HG03095 (cell line): ENCODE measurements at regions not wholly inside any gene's neighbourhood (a gene's known extent, or its start where the extent isn't known, plus 50 kb on each side); places are given as distances from the start of the nearest gene placed in this dataset.
"Not testable (repeated sequence)": the region's sequence is repeated elsewhere in the genome, so short reads cannot be mapped to it uniquely, and the experiment has no call there.

ENCODE experiments used
- ATAC-seq: cut with Tn5 transposase; IDR thresholded peaks from one replicate; pipeline ENCODE4 v1.9.1; 2021; ENCODE audit warnings: moderate library complexity; ENCODE audit not compliant: unreplicated experiment

DNA sequence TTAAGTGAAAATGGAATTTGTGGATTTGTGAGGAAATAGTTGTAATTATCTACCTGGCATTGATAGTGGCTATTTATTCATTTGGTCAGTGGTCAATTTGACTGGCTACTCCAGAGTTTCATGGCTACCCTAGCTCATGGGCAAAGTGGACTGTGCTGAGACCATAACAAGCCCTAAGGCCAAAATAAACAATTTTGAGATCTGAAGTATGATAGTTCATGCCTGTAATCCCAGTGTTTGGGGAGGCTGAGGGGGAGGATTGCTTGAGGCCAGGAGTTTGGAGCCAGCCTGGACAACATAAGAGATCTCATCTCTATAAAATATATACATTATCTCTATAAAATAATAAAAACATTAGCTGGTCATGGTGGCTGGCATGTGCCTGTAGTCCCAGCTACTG lies 311.7 kb downstream of the HIVEP2 start:
- ATAC-seq = no peak

GRCh38 chr6:142635130-142635529 lies 309.8 kb downstream of the HIVEP2 start:
- ATAC-seq = no peak

DNA sequence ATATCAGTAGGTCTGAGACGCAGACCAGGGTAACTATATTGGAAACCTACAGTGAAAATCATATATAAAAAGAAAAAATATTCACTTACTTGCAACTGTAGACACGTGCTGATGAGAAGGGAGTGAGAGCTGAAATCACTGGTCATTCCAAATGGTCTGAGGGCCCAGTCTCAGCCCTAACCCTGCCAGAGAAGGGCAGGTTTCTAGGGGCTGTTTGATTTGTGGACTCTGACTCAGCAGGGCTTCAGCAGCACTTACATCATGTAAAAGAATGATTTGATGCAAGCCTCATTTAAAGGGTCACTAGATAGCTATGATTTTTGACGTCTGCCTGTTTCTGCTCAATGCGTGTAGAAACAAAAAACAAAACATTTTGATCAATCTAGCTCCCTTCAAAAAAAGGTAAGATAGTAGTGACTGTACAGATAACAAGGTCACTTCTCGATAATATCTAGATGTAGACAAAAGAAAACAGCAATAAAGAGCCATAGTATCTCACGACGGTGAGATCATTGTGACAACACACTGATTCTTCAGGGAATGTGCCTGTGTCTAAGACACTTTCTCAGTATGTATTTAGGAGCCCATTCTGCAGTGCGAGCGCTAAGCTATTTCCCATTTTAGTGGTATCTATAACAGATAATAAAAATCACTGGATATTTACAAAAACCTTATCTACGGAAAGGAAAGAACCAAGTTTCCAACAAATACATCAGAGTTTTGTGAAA lies 307.2 kb downstream of the HIVEP2 start:
- no peak for ATAC-seq

DNA sequence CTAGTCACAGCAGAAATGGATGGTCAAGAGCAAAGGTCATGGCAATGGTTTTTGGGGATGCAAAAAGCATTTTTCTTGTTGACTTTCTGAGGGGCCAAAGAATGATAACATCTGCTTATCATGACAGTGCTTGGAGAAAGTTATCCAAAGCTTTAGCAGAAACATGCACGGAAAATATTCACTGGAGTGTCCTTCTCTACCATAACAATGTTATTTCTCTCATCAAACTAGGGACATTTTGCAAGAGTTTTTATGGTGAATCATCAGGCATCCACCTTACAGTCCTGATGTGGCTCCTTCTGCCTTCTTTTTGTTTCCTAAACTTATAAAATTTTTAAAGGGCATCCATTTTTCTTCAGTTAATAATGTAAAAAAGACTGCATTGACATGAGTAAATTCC lies 302.3 kb downstream of the HIVEP2 start:
- ATAC-seq = no peak

DNA sequence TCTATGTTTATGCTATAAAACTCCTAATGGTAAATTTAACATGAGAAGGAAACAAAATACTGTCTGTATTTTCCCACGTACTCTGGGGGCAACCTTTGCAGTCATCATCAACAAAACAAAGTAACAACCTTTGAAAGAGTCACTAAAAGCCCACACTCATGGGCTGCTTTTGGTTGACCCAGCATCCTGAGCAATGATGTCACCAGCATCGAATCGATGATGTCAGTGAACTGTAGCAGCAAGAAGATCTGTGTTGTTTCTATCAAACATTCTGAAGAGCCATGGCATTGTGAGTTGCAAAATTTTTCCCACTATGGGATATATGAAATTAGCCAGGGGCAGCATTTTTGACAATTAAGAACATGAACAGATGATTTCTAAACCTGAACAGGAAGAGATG lies 300.1 kb downstream of the HIVEP2 start:
- no peak for ATAC-seq

GRCh38 chr6:142645663-142646062 lies 299.3 kb downstream of the HIVEP2 start:
- no peak for ATAC-seq

DNA sequence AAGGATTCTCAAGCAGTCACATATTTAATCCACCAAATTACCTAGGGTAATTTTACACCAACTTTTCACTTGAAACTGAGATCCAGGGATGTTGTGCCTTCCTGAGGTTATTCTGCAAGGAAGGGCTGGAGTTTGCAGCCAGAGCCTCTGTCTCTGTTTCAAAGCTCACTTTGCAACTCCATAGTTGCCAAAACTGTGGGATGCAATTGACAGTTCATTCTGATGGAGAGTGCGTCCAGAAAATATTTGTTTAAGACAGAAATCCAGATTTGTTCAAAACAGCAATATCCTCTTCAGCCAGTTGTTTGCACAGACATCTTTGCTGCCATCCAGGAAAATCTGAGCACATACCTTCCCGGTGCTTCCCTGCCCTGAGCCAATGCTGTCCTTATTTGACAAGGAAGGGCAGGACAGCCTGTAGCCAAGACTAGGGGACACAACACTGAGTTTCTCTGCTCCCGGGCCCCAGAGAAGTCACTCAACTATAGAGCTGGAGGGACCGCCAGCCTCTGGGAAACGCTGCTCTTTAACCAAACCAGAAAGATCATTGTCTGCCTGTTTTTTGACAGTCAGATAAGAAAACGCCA lies 297.4 kb downstream of the HIVEP2 start:
- ATAC-seq = no peak

DNA sequence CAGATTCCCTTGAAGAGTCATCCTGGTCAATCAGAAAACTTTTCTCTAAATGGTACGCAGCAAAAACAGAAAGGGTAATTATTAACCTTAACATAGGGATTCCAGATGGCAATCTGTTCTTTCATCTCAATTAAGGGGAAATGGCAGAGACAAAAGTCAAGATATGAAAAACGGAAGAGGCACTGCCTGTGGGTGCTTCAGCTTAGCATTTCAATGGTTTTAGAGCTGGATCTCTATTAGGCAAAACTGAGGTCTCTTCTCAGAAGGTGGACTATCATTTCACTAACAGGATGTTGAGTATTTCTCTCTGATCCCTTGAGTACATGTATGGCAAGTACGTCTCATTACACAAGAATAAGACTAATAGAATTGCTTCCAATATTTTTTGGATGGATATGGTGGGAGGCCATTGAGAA lies 296.9 kb downstream of the HIVEP2 start:
- ATAC-seq = no peak

GRCh38 chr6:142648526-142648925 lies 296.4 kb downstream of the HIVEP2 start:
- ATAC-seq = no peak

GRCh38 chr6:142649438-142650234 lies 295.3 kb downstream of the HIVEP2 start:
- ATAC-seq = not testable (repeated sequence)

- ATAC-seq = no peak
Measured at GRCh38 chr6:142651384-142651783, 293.6 kb downstream of the HIVEP2 start.

DNA sequence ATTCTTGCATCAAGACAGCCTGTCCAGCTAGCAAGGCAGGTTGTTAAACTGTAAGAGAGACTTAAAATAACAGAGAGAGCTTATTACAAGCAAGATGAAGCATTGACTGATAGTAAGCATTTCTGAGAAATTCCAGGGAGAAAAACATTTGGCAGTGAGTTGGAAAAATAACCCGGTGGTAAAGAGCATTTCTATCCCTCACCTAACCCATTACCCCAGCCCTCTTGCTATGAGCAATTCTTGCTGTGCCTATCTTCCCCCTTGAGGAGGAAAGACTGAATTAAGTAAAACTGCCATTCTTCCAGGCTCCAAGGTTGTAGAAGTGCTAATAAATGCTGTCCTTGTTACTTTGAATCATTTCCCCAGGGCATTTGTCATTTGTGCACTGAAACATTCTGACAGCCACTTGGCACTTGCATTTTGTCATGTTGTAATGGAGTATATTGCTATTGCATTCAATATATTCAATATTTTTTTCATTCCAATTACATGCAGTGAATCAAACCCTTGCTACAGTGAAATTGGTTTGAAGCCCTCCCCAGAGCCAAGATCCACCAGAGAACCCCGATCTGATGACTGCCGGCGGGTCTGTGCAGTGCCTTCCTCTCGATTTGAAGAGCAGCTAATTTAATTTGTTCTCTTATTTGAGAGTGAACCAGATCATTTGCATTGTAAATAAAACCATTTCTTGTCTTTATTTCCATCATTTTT lies 291.1 kb downstream of the HIVEP2 start:
- ATAC-seq = no peak

DNA sequence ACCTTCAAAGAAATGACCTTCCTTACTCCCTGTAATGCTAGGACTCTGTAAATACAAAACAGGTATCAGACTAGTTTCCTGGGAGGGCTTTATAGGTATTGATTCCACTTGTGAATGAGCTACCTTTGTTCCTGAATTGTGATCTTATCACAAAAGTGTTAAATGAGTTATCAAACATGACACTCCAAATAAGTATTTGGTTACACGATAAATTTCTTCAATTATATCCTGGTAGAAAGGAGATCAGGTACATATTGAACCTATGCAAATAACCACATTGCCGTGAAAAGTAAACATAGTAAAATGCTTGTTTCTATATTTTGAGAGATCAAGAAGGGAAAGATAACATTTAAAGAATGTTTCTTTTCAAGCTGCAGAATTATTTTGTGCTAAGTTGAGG lies 285.3 kb downstream of the HIVEP2 start:
- ATAC-seq = no peak

DNA sequence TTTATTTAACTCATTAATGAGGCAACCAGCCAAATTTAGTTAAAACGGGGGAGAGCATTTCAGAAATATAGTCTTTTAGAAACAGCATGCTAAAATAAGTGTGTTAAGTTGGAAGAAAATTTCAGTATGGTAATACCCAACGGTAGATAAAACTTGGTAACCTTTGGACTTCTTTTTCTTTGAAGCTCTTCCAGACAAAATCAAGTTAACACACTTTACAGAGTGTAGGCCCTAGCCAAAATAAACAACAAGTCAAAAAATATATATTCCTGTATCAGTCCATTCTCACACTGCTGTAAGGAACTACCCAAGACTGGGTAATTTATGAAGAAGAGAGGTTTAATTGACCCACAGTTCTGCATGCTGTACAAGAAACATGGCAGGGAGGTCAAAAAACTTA lies 279.6 kb downstream of the HIVEP2 start:
- no peak for ATAC-seq

DNA sequence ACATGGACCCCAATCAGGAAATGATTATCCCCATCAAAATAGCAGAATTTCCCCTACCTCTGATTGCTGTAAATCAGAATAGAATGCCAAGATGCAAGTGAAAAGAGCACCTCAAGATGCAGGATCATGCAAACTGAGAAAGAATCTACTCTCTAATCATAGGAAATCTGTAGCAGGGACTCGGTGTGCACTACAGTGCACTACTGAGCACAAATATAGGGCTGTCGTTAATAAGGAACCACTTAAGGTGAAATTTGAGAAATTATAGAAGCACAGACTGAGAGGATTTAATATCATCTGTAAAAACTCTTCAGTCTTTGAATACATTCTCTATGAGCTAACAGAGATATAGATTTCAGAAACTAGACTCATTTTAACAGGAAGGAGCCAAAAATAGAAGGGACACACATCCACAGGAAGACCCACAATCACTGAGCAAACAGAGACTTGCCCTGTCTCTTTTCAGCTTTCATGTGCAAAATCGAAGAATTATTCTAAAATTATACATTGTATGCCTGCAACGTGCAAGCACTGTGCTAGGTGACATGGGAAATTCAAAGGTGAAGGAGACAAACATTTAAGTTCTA lies 278.3 kb downstream of the HIVEP2 start:
- peak; percentile 68 for ATAC-seq

GRCh38 chr6:142669471-142670351 lies 275.3 kb downstream of the HIVEP2 start:
- no peak for ATAC-seq

GRCh38 chr6:142671791-142672190 lies 273.2 kb downstream of the HIVEP2 start:
- no peak for ATAC-seq

DNA sequence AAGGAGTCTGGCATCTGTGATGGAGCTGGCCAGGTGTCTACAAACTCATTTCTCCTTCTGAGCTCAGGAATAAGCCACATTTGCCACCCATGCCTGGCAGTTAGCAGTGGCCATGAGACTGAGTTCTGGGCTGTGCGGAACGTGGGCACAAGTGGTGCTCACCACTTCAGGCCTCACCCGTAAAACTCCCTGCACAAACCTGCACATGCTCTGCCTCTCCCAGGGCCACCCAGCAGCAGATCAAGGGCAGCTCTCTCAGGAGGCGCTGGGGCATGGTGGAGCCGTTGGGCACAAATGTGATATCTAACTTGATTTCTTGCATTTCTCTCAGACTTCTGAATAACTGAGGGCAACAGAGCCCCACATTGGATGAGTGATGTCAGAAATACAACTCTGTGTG lies 269.5 kb downstream of the HIVEP2 start:
- no peak for ATAC-seq

- no peak for ATAC-seq
Measured at GRCh38 chr6:142676027-142676443, 268.9 kb downstream of the HIVEP2 start.

DNA sequence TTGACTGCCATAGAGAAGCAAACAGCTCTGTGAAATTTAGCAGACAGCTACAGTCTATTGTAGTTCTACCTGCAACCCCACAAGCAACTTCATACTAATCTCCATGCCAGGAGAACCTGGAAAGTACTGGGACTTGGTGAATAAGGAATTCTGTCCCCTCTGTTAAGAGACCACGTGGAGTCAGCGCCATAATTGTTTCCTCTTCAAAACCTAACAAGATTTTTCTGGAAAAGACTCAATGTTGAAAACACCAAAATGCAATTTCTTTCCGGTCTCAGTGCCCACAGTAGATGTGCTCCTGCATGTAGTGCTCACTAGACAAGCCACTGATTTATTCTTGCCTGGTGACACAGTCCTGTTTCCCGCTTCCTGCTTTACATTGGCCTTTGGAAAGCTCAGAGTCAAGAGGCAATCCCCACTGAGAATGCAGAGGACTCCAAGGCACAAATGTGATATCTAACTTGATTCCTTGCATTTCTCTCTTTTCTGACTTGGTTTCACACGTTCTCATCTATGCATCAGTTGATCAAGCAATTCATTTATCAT lies 268.3 kb downstream of the HIVEP2 start:
- ATAC-seq = no peak
